ENCODE measurements at regions not wholly inside any gene's neighbourhood (a gene's known extent, or its start where the extent isn't known, plus 50 kb on each side); places are given as distances from the start of the nearest gene placed in this dataset.

DNA sequence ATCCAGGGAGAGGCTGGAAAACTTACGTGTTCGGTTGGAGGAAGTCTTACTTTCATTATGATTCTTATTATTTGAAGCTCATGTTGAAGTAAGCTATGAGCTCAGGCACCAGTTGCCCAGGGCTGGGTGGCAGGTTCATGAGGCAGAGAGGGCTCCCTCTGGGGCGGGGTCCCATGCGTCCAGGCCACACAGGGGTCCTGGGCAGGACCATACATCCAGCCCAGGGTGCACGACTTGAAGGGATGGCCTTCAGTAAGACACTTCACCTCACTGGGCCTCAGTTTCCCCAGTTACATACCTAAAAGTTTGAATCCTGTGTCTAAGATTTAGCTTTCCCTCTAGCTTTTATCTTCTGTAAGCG is 107.3 kb upstream of the B3GAT1 start:
- no peak for ATAC-seq
- no peak for TF ChIP-seq PPARA (CRISPR knock-in tag; IDR thresholded peaks at IDR 0.05; ENCODE audit: borderline replicate concordance)
- TF ChIP-seq, protein P1, sequence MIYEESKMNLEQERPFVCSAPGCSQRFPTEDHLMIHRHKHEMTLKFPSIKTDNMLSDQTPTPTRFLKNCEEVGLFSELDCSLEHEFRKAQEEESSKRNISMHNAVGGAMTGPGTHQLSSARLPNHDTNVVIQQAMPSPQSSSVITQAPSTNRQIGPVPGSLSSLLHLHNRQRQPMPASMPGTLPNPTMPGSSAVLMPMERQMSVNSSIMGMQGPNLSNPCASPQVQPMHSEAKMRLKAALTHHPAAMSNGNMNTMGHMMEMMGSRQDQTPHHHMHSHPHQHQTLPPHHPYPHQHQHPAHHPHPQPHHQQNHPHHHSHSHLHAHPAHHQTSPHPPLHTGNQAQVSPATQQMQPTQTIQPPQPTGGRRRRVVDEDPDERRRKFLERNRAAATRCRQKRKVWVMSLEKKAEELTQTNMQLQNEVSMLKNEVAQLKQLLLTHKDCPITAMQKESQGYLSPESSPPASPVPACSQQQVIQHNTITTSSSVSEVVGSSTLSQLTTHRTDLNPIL (CRISPR knock-in tag; IDR thresholded peaks at IDR 0.05; ENCODE audit: low read depth) = no peak
- no peak for TF ChIP-seq ISL1 (CRISPR knock-in tag; IDR thresholded peaks at IDR 0.05)
- no peak for TF ChIP-seq RARB (CRISPR knock-in tag; IDR thresholded peaks at IDR 0.05)
- TF ChIP-seq OSR1 (CRISPR knock-in tag; IDR thresholded peaks at IDR 0.05) = no peak

GRCh38 chr11:134518616-134519389 is 106.8 kb upstream of the B3GAT1 start:
- TF ChIP-seq, protein P1 (CRISPR knock-in tag; IDR thresholded peaks at IDR 0.05; ENCODE audit: low read depth) = no peak
- TF ChIP-seq, protein P2, sequence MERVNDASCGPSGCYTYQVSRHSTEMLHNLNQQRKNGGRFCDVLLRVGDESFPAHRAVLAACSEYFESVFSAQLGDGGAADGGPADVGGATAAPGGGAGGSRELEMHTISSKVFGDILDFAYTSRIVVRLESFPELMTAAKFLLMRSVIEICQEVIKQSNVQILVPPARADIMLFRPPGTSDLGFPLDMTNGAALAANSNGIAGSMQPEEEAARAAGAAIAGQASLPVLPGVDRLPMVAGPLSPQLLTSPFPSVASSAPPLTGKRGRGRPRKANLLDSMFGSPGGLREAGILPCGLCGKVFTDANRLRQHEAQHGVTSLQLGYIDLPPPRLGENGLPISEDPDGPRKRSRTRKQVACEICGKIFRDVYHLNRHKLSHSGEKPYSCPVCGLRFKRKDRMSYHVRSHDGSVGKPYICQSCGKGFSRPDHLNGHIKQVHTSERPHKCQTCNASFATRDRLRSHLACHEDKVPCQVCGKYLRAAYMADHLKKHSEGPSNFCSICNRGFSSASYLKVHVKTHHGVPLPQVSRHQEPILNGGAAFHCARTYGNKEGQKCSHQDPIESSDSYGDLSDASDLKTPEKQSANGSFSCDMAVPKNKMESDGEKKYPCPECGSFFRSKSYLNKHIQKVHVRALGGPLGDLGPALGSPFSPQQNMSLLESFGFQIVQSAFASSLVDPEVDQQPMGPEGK (CRISPR knock-in tag; IDR thresholded peaks at IDR 0.05; ENCODE audit: borderline replicate concordance) = no peak
- TF ChIP-seq TOX (CRISPR knock-in tag; IDR thresholded peaks at IDR 0.05; ENCODE audit: borderline replicate concordance) (no peak), TCF4 (CRISPR knock-in tag; IDR thresholded peaks at IDR 0.05; ENCODE audit: borderline replicate concordance) (no peak), ARNTL (CRISPR knock-in tag; IDR thresholded peaks at IDR 0.05; ENCODE audit: borderline replicate concordance, low read depth) (no peak), ZFP3 (CRISPR knock-in tag; IDR thresholded peaks at IDR 0.05) (no peak), SNAI2 (CRISPR knock-in tag; IDR thresholded peaks at IDR 0.05) (no peak), ZNF70 (CRISPR knock-in tag; IDR thresholded peaks at IDR 0.05) (no peak), ZNF8 (CRISPR knock-in tag; IDR thresholded peaks at IDR 0.05) (no peak), CSDC2 (CRISPR knock-in tag; IDR thresholded peaks at IDR 0.05) (no peak)
- ATAC-seq = no peak

GRCh38 chr11:134517621-134518293 is 105.7 kb upstream of the B3GAT1 start:
- TF ChIP-seq ZNF565 (CRISPR knock-in tag; conservative IDR thresholded peaks at IDR 0.05; ENCODE audit: low read depth) = no peak
- TF ChIP-seq, protein P3, sequence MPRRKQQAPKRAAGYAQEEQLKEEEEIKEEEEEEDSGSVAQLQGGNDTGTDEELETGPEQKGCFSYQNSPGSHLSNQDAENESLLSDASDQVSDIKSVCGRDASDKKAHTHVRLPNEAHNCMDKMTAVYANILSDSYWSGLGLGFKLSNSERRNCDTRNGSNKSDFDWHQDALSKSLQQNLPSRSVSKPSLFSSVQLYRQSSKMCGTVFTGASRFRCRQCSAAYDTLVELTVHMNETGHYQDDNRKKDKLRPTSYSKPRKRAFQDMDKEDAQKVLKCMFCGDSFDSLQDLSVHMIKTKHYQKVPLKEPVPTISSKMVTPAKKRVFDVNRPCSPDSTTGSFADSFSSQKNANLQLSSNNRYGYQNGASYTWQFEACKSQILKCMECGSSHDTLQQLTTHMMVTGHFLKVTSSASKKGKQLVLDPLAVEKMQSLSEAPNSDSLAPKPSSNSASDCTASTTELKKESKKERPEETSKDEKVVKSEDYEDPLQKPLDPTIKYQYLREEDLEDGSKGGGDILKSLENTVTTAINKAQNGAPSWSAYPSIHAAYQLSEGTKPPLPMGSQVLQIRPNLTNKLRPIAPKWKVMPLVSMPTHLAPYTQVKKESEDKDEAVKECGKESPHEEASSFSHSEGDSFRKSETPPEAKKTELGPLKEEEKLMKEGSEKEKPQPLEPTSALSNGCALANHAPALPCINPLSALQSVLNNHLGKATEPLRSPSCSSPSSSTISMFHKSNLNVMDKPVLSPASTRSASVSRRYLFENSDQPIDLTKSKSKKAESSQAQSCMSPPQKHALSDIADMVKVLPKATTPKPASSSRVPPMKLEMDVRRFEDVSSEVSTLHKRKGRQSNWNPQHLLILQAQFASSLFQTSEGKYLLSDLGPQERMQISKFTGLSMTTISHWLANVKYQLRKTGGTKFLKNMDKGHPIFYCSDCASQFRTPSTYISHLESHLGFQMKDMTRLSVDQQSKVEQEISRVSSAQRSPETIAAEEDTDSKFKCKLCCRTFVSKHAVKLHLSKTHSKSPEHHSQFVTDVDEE (CRISPR knock-in tag; IDR thresholded peaks at IDR 0.05) = no peak
- no peak for ATAC-seq

DNA sequence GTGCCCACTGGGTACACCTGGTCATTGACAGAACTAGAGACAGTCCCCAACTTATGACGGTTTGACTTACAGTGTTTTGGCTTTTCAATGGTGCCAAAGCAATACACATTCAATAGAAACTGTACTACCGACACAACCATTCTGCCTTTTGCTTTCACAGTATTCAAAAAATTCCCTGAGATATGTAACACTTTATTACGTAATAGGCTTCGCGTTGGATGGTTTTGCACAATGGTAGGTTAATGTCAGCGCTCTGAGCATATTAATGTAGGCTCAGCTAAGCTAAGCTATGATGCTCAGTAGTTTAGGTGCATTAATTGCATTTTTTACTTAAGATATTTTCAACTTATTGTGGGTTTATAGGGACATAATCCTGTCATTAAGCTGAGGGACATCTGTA is 105.1 kb upstream of the B3GAT1 start:
- TF ChIP-seq, protein P1 (CRISPR knock-in tag; IDR thresholded peaks at IDR 0.05; ENCODE audit: low read depth) = no peak
- TF ChIP-seq ZC3H10 (CRISPR knock-in tag; IDR thresholded peaks at IDR 0.05) (no peak), ZFP30 (CRISPR knock-in tag; IDR thresholded peaks at IDR 0.05) (no peak), CSDC2 (CRISPR knock-in tag; IDR thresholded peaks at IDR 0.05) (no peak), OSR1 (CRISPR knock-in tag; IDR thresholded peaks at IDR 0.05) (no peak), TOX (CRISPR knock-in tag; IDR thresholded peaks at IDR 0.05; ENCODE audit: borderline replicate concordance) (no peak), PPARA (CRISPR knock-in tag; IDR thresholded peaks at IDR 0.05; ENCODE audit: borderline replicate concordance) (no peak), GLIS3 (CRISPR knock-in tag; IDR thresholded peaks at IDR 0.05) (no peak), TCF4 (CRISPR knock-in tag; IDR thresholded peaks at IDR 0.05; ENCODE audit: borderline replicate concordance) (no peak), ZNF70 (CRISPR knock-in tag; IDR thresholded peaks at IDR 0.05) (no peak), ISL1 (CRISPR knock-in tag; IDR thresholded peaks at IDR 0.05) (no peak), ZNF8 (CRISPR knock-in tag; IDR thresholded peaks at IDR 0.05) (no peak), ZFP3 (CRISPR knock-in tag; IDR thresholded peaks at IDR 0.05) (no peak), RARB (CRISPR knock-in tag; IDR thresholded peaks at IDR 0.05) (no peak), SNAI2 (CRISPR knock-in tag; IDR thresholded peaks at IDR 0.05) (no peak), ARNTL (CRISPR knock-in tag; IDR thresholded peaks at IDR 0.05; ENCODE audit: borderline replicate concordance, low read depth) (no peak)
- TF ChIP-seq, protein P3 (CRISPR knock-in tag; IDR thresholded peaks at IDR 0.05) = no peak
- TF ChIP-seq, protein P4, sequence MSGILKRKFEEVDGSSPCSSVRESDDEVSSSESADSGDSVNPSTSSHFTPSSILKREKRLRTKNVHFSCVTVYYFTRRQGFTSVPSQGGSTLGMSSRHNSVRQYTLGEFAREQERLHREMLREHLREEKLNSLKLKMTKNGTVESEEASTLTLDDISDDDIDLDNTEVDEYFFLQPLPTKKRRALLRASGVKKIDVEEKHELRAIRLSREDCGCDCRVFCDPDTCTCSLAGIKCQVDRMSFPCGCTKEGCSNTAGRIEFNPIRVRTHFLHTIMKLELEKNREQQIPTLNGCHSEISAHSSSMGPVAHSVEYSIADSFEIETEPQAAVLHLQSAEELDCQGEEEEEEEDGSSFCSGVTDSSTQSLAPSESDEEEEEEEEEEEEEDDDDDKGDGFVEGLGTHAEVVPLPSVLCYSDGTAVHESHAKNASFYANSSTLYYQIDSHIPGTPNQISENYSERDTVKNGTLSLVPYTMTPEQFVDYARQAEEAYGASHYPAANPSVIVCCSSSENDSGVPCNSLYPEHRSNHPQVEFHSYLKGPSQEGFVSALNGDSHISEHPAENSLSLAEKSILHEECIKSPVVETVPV (CRISPR knock-in tag; IDR thresholded peaks at IDR 0.05) = no peak
- no peak for ATAC-seq
